B cell (primary cell): ENCODE measurements at regions not wholly inside any gene's neighbourhood (a gene's known extent, or its start where the extent isn't known, plus 50 kb on each side); places are given as distances from the start of the nearest gene placed in this dataset.

Experiments used
- ATAC-seq: fragments of 200-7000 bp; cut with Tn5 transposase; one replicate; pipeline ENCODE4 v1.10.0; 2021; ENCODE audit warnings: low read depth, mild to moderate bottlenecking, moderate number of reproducible peaks, moderate library complexity
- CTCF ChIA-PET: fragments of 350-600 bp; sonication (Branson Sonifier 250); formaldehyde crosslinking; loops from one replicate; lab custom pipeline; 2021; ENCODE audit warnings: antibody characterized with exemption, inconsistent platforms; lab: Charles Lee
- POLR2A ChIA-PET: fragments of 350-600 bp; sonication (Branson Sonifier 250); formaldehyde crosslinking; loops from one replicate; lab custom pipeline; 2021; ENCODE audit warnings: antibody characterized with exemption; lab: Charles Lee
- DNase-seq: peaks from one replicate; pipeline ENCODE4 v3.0.0; 2013
- H2AFZ ChIP-seq: 2 replicates; pipeline ENCODE4 v1.6.1; 2012; ENCODE audit warnings: mild to moderate bottlenecking, low read depth, low read length; ENCODE audit not compliant: insufficient read depth, poor library complexity, severe bottlenecking
- H3K27ac ChIP-seq, 2 donors: 1 replicate in 1 of 2; 2 replicates in 1 of 2; pipeline ENCODE4 v1.5.1; 2012 to 2013; ENCODE audit warnings: low read length in 2 of 2, mild to moderate bottlenecking in 2 of 2, moderate library complexity in 1 of 2
- H3K27me3 ChIP-seq, 4 experiments: fragments of 200-600 bp in 1 of 4; sonication (generic) in 1 of 4; replicated peaks in 1 of 4; 1 replicate in 2 of 4; 2 replicates in 2 of 4; pipeline versions ENCODE4 v1.6.1 to v1.7.0; 2013 to 2016; ENCODE audit warnings: low read length in 3 of 4, mild to moderate bottlenecking in 2 of 4, mixed read lengths in 1 of 4, moderate library complexity in 1 of 4; ENCODE audit not compliant: insufficient read depth in 4 of 4, control insufficient read depth in 3 of 4; ENCODE audit errors: control extremely low read depth in 1 of 4
- H3K36me3 ChIP-seq, 2 experiments: replicated peaks in 1 of 2; 1 replicate in 1 of 2; 2 replicates in 1 of 2; pipeline versions ENCODE4 v1.6.1 to v1.7.1; 2013; ENCODE audit warnings: low read length in 1 of 2; ENCODE audit not compliant: insufficient read depth in 2 of 2, control insufficient read depth in 1 of 2; ENCODE audit errors: control extremely low read depth in 1 of 2, extremely low read depth in 1 of 2
- H3K4me1 ChIP-seq, 2 donors: fragments of 200-600 bp in 1 of 2; sonication (generic) in 1 of 2; 1 replicate in 1 of 2; 2 replicates in 1 of 2; pipeline versions ENCODE4 v1.5.1 to v1.6.1; 2013 to 2017; ENCODE audit warnings: low read length in 2 of 2; ENCODE audit not compliant: control insufficient read depth in 2 of 2, insufficient read depth in 2 of 2
- H3K4me2 ChIP-seq: replicated peaks from 2 replicates; pipeline ENCODE3; 2012; ENCODE audit warnings: mild to moderate bottlenecking, low read depth, low read length; ENCODE audit not compliant: poor library complexity, severe bottlenecking
- H3K4me3 ChIP-seq, 5 experiments: fragments of 200-600 bp in 1 of 5; sonication (generic) in 1 of 5; 1 replicate in 3 of 5; 2 replicates in 2 of 5; pipeline versions ENCODE4 v1.5.1 to v1.7.0; 2011 to 2016; ENCODE audit warnings: low read length in 4 of 5, mild to moderate bottlenecking in 4 of 5, low read depth in 2 of 5, control low read depth in 1 of 5, moderate library complexity in 1 of 5; ENCODE audit not compliant: insufficient read depth in 1 of 5; ENCODE audit errors: control extremely low read depth in 1 of 5, extremely low read depth in 1 of 5
- H3K79me2 ChIP-seq: fragments of 200-600 bp; sonication (generic); one replicate; pipeline ENCODE4 v1.6.0; 2016; ENCODE audit warnings: low read length; ENCODE audit not compliant: control insufficient read depth, insufficient read depth
- H3K9ac ChIP-seq: fragments of 200-600 bp; sonication (generic); 2 replicates; pipeline ENCODE4 v1.6.1; 2017; ENCODE audit warnings: mild to moderate bottlenecking, low read length, moderate library complexity
- H3K9me3 ChIP-seq, 3 donors: one replicate each; pipeline versions ENCODE4 v1.6.1 to v1.7.1; 2013; ENCODE audit warnings: low read length in 2 of 3; ENCODE audit not compliant: control insufficient read depth in 2 of 3, insufficient read depth in 1 of 3; ENCODE audit errors: control extremely low read depth in 1 of 3
- H4K20me1 ChIP-seq: 2 replicates; pipeline ENCODE4 v1.6.0; 2012; ENCODE audit warnings: mild to moderate bottlenecking, low read length; ENCODE audit not compliant: insufficient read depth, control insufficient read depth, poor library complexity, severe bottlenecking
- H3K27ac Mint-ChIP-seq: one replicate; pipeline ENCODE4 v1.8.0; 2021; ENCODE audit warnings: mixed read lengths
- H3K27me3 Mint-ChIP-seq: one replicate; pipeline ENCODE4 v1.8.0; 2021; ENCODE audit warnings: mixed read lengths
- H3K4me1 Mint-ChIP-seq: one replicate; pipeline ENCODE4 v1.8.0; 2021; ENCODE audit warnings: mixed read lengths
- H3K4me3 Mint-ChIP-seq: one replicate; pipeline ENCODE4 v1.8.0; 2021; ENCODE audit warnings: mixed read lengths
- H3K9me3 Mint-ChIP-seq: one replicate; pipeline ENCODE4 v1.8.0; 2022; ENCODE audit warnings: mixed read lengths; ENCODE audit not compliant: insufficient read depth
- CTCF ChIP-seq: fragments of 200-600 bp; IDR thresholded peaks from one replicate; pipeline ENCODE4 v1.8.0; 2022; ENCODE audit warnings: antibody characterized with exemption, mild to moderate bottlenecking
- EZH2 ChIP-seq: IDR thresholded peaks from 2 replicates; pipeline ENCODE4 v1.6.1; 2012; ENCODE audit warnings: borderline replicate concordance, low read depth, mild to moderate bottlenecking, moderate library complexity, low read length; ENCODE audit not compliant: insufficient read depth, poor library complexity, severe bottlenecking
- WGBS: methylation state at CpG from one replicate; pipeline ENCODE4 v1.1.5; 2013; ENCODE audit warnings: missing lambda C conversion rate; ENCODE audit not compliant: insufficient coverage; 5-methylcytosine and 5-hydroxymethylcytosine counted together
- intact Hi-C: fragments of 100-400 bp; cut with micrococcal nuclease; formaldehyde crosslinking; loops from one replicate; pipeline ENCODE4 v1.10.0; 2022

DNA sequence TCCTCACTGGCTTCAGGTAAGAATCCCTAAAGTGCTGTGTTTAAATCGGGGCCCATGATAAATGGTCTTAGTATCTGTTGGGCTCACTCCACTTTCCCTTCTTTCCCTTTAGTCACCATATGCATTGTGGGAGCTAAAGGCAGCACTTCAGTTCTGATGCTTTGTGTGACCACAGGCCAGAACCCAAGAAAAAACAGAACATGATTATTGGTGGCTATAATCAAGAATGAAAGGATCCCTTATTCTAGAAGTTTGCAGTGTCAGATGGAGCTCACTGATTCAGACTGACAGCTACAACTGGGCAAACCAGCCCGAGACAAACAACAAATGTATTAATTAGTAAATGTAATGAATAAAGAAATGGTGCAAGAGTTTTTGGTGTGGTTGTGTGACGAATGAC lies 57.3 kb upstream of the POMP start:
- TF ChIP-seq CTCF, result no peak
- no peak for TF ChIP-seq EZH2
- POLR2A ChIA-PET, result no interaction called here
- Histone ChIP-seq H3K9me3 (peaks cover 0 to 3% (median 1%) of the 10 kb centered on the region in 3 donors), H3K4me2 (no peak overlapping the region), H2AFZ (no peak overlapping the region), H3K79me2 (no peaks in the 10 kb centered on the region), H3K4me3 (no peak overlapping the region), H3K27ac (no peak overlapping the region), H3K36me3 (no peaks in the 10 kb centered on the region), H4K20me1 (no peaks in the 10 kb centered on the region), H3K4me1 (no peaks in the 10 kb centered on the region), H3K9ac (no peak overlapping the region), H3K27me3 (no peaks in the 10 kb centered on the region)
- H3K27ac Mint-ChIP-seq, result no peak overlapping the region
- no peaks in the 10 kb centered on the region for H3K9me3 Mint-ChIP-seq
- no peak overlapping the region for H3K4me3 Mint-ChIP-seq
- no peaks in the 10 kb centered on the region for H3K4me1 Mint-ChIP-seq
- intact Hi-C loops, result no loop called here
- CTCF ChIA-PET, result interaction anchor here (1.0 kb wide), 1 partner anchor 11 kb away, joined by 4 read pairs; no protein-coding TSS in a partner anchor
- 100% methylated on average over 1 of the region's 3 CpGs for WGBS
- no peaks in the 10 kb centered on the region for H3K27me3 Mint-ChIP-seq
- ATAC-seq (no peak), DNase-seq (no peak)

DNA sequence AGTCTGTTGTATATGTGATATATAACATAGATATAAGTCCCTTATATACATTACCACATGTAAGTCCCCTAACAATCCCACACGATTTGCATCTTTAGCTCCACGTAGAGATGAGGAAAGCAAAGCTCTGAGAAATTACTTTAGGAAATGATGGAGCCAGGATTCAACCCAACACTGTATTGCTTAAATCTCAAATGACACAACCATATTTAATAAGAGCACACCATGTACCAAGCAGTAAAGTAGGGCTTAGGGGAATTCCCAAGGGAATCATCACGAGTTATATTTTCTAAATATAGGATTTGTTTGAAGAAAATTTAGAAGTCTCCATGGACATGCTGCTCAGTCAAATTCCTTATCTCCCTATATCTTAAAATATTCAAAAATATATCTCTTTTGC lies 61.3 kb upstream of the POMP start:
- CTCF ChIA-PET, result no interaction called here
- TF ChIP-seq CTCF (no peak), EZH2 (no peak)
- Histone ChIP-seq H3K4me1 (no peaks in the 10 kb centered on the region), H3K27me3 (peaks cover 0 to 2% (median under 1%) of the 10 kb centered on the region in 4 experiments), H3K4me3 (no peak overlapping the region), H3K79me2 (no peaks in the 10 kb centered on the region), H3K9ac (no peak overlapping the region), H3K36me3 (no peaks in the 10 kb centered on the region), H3K9me3 (peaks cover 0 to 3% (median 1%) of the 10 kb centered on the region in 3 donors), H3K27ac (no peak overlapping the region), H3K4me2 (no peak overlapping the region), H2AFZ (no peak overlapping the region), H4K20me1 (no peaks in the 10 kb centered on the region)
- POLR2A ChIA-PET, result no interaction called here
- intact Hi-C loops, result no loop called here
- Mint-ChIP-seq H3K4me1 (peaks cover 5% of the 10 kb centered on the region), H3K27me3 (peaks cover 16% of the 10 kb centered on the region), H3K9me3 (peaks cover under 1% of the 10 kb centered on the region), H3K4me3 (no peak overlapping the region), H3K27ac (no peak overlapping the region)
- DNase-seq (no peak), ATAC-seq (no peak)
- no CpG with 5 or more reads among the region's 3 CpGs for WGBS
